ENCODE measurements at regions not wholly inside any gene's neighbourhood (a gene's known extent, or its start where the extent isn't known, plus 50 kb on each side); places are given as distances from the start of the nearest gene placed in this dataset.
A peak's percentile ranks its signal among the peaks of the same experiment; 100 is the strongest.

DNA sequence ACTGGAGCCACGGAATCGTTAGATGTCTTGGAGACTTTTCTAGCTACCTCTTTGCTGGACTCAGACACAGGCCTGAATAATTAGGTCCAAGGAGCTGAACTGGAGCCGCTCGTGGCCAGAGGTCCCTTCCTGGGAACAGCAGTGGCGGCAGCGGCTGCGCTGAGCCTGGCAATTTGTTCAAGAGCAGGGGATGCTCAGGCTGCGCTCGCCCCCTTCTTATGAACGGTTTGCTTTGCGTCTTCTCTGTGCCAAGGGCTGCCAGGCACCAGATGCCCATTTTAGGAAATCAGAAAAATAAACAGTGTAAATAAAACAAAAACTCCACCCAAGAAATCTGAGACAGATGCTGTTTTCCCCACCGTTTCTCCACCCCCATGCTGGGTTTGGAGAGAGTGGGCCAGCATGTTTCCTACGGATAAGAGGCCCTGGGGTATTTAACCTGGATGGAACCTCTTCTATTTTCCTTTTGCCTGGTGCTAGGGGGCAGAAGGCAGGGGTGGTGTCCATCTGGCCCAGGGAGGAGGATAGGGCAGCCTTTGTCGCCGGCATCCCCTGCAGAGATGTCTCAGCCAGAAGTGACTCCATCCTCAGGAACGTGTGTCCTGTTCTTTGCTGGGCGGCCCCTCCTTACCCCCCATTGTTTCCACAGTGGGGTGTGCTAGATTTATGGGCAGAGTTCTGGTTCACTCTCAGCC is 163.4 kb downstream of the SEC14L1 start:
- Histone ChIP-seq H3K36me3 (ENCODE audit: control insufficient read depth, insufficient read depth, low read length, severe bottlenecking) (no peaks in the 10 kb centered on the region), H3K27me3 (replicated peaks; ENCODE audit: control insufficient read depth, insufficient read depth, low read length) (no peaks in the 10 kb centered on the region), H3K4me3 (ENCODE audit: low read length) (no peak overlapping the region), H3K9ac (ENCODE audit: low read length) (peak overlapping the region; percentile 65), H3K9me3 (ENCODE audit: control insufficient read depth, low read length) (peaks cover under 1% of the 10 kb centered on the region), H3K4me1 (ENCODE audit: control insufficient read depth, insufficient read depth, low read length) (peaks cover 31% of the 10 kb centered on the region)
- DNase-seq (ENCODE audit: low read depth) = peak; percentile 55

DNA sequence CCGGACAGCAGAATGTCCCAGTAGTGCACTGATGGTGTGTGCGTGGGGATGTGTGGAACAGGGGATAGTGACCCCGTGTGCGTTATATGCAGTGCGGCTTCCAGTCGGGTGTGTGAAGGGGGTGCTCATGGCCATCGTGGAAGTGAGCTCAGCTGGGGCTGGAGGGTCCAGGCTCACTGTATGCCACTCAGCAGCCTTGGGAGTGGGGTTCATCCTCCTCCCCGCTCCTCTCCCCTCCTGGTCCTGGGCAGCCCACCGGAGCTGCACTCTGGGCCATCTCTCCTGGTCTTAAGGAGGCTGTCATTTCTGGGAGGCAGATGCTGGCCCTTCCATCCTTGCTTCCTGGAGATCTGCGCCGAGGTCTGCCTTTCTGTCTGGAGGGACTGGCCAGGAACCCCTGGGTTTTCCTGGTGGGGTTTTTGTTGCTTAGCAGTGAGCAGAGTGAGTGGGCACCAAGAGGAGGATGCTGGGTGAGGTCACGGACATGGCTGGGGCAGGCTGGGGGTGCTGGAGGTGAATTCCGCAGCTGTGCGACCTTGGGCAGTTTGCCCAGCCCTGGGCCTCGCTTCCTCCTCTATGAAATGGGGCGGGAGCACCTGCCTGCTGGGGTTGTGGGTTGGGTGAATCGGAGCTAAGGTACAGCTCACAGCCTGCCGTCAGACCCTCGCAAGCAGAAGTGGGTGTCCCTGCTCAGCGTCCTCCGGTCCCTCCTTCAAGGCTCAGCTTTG is 164.1 kb downstream of the SEC14L1 start:
- H3K4me1 ChIP-seq (ENCODE audit: control insufficient read depth, insufficient read depth, low read length) = peaks cover 38% of the 10 kb centered on the region
- no peak overlapping the region for H3K4me3 ChIP-seq (ENCODE audit: low read length)
- no peaks in the 10 kb centered on the region for H3K27me3 ChIP-seq (replicated peaks; ENCODE audit: control insufficient read depth, insufficient read depth, low read length)
- no peak for DNase-seq (ENCODE audit: low read depth)
- H3K36me3 ChIP-seq (ENCODE audit: control insufficient read depth, insufficient read depth, low read length, severe bottlenecking) = no peaks in the 10 kb centered on the region
- no peaks in the 10 kb centered on the region for H3K9me3 ChIP-seq (ENCODE audit: control insufficient read depth, low read length)
- H3K9ac ChIP-seq (ENCODE audit: low read length) = peak overlapping the region; percentile 65

DNA sequence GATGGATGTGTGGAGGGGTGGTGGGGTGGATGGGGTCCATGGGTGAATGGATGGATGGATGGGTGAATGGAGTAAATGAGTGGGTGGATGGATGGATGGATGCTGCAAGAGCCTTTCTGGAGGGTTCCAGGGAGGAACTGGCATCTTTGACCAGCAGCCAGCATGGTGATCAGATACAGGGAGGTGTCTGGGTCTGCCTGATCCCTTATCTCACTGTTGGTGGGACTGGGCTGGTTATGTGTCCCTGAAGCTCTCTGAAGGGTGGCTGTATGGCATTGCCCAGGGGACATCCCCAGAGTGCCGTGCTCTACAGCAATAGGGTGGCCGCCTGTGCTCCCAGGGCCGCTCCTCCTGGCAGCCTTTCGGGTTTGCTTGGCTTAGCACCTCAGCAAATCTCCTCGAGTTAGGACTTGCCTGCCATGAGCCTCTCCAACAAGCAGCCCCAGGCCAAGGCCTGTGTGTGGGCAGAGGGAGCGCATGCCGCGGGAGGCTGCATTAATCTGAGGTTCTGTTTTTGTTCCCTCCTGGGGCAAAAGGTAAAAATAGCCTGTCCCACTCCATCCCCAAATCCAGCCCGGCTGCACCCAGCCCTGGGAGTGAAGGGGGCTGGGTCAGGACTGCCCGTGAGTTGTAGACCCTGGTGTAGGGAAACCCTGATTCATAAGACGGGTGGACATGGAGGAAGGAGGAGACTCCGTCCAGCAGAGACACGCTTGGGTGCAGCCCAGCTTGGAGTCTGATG is 165.4 kb downstream of the SEC14L1 start:
- Histone ChIP-seq H3K4me3 (ENCODE audit: low read length) (no peak overlapping the region), H3K4me1 (ENCODE audit: control insufficient read depth, insufficient read depth, low read length) (peaks cover 44% of the 10 kb centered on the region), H3K9ac (ENCODE audit: low read length) (no peak overlapping the region), H3K36me3 (ENCODE audit: control insufficient read depth, insufficient read depth, low read length, severe bottlenecking) (no peaks in the 10 kb centered on the region), H3K27me3 (replicated peaks; ENCODE audit: control insufficient read depth, insufficient read depth, low read length) (no peaks in the 10 kb centered on the region), H3K9me3 (ENCODE audit: control insufficient read depth, low read length) (no peaks in the 10 kb centered on the region)
- DNase-seq (ENCODE audit: low read depth) = no peak

DNA sequence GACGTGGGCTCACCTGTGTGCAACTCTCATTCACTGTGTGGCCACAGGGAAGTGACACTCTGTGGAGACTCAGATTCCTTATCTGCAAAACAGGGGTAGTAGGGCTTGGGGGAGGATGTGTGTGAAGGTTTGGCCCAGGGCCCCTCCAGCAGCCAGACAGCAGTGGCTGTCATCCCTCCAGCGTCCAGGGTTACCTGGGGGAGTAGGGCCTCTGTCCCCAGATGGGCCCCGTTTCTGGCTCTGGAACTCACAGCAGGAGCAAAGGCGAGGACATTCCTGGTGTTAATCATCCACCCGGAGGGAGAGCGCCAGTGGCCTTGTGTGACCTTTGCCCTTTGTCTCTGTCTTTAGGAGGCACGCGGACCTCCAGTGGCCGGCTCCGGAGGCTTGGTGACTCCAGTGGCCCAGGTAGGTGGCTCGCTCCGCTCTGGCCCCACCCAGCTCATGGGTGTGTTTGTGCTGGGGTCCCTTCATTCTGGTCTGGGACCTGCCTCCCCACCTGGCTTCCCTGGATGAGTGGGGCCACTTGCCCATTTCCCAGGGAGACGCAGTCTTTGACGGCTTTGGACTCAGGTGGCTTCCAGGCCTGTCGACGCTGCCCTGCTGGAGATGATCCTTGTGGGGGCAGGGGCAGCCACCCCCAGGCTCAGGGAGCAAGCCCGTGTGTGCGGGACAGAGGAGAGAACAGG is 166.2 kb downstream of the SEC14L1 start:
- peaks cover 44% of the 10 kb centered on the region for H3K4me1 ChIP-seq (ENCODE audit: control insufficient read depth, insufficient read depth, low read length)

DNA sequence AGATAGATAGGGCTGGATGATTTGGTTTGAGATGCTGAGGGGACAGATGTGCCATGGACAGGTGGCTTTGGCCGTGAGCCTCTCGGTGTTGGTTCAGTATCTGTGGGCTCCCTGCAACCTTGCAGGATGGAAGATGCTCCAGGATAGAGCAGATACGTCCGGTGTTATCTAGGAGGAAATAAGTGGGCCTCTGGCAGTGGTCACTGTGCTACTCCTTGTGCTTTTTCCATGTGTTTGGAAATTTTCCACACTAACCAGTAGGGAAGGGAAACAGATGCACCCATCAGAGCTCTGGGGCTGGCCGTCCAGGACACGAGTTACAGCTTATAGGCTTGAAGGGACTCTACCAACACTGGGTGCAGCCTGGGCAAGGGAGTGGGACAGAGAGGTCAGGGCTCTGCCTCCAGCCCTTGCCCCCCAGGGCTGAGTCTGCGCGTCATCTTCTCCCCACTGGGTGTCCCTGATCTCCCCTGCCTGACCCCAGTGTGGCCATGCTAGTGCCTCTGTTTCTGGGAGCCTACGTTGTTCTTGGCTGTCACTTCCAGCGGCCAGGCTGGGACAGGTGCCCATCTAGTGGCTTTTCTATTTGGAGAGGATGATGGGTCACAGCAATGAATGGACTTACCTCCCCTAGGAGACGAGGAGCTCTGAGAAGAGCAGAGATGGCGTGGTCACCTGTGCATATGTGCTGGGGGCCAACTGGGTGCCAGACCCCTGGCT is 166.9 kb downstream of the SEC14L1 start:
- Histone ChIP-seq H3K36me3 (ENCODE audit: control insufficient read depth, insufficient read depth, low read length, severe bottlenecking) (no peaks in the 10 kb centered on the region), H3K4me1 (ENCODE audit: control insufficient read depth, insufficient read depth, low read length) (peaks cover 45% of the 10 kb centered on the region), H3K27me3 (replicated peaks; ENCODE audit: control insufficient read depth, insufficient read depth, low read length) (no peaks in the 10 kb centered on the region), H3K9ac (ENCODE audit: low read length) (no peak overlapping the region), H3K9me3 (ENCODE audit: control insufficient read depth, low read length) (no peaks in the 10 kb centered on the region), H3K4me3 (ENCODE audit: low read length) (no peak overlapping the region)
- DNase-seq (ENCODE audit: low read depth) = no peak

More for the DNA sequence above, 166.2 kb downstream of the SEC14L1 start:
- no peaks in the 10 kb centered on the region for H3K36me3 ChIP-seq (ENCODE audit: control insufficient read depth, insufficient read depth, low read length, severe bottlenecking)
- H3K27me3 ChIP-seq (replicated peaks; ENCODE audit: control insufficient read depth, insufficient read depth, low read length) = no peaks in the 10 kb centered on the region
- H3K9ac ChIP-seq (ENCODE audit: low read length) = no peak overlapping the region
- H3K4me3 ChIP-seq (ENCODE audit: low read length) = no peak overlapping the region
- no peaks in the 10 kb centered on the region for H3K9me3 ChIP-seq (ENCODE audit: control insufficient read depth, low read length)
- DNase-seq (ENCODE audit: low read depth) = no peak

DNA sequence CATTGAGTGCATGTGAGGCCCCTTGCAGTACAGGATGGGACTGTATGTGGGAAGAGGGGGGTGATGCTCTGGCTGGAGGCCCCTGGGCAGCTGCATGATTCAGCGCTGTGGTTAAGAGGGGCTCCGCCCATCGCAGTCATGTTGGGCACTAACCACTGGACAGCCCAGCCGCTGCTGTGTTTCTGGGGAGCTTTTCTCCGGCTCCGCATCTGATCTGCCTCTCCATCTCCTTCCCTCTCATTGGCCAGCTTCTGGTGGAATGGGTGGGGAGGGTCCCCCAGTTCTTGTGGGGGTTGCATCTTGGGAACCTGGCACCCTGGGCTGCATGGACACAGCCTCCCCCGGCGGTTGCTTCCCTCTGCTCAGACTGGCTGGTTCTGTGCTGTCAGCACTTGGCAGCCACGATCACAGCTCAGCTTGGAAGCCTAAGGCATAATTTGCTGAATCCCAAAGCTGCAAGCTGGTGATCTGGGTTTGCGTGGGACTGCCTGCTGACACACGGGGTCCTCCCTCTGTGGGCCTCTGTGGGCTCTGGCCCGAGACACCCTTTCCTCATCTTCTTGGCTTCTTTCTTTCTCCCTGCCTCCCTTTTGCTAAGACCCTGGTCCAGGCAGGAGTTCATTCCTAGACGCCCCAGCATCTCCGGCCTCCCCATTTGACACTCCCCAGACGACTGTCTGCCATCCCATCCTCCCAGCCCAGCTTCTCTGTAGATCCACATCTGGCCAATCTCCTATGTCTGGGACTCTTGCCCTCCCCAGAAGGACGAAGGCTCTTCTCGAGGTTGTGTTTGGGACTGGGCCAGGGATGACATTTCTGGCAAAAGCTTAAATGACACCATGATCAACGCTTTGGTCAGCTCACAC is 168.3 kb downstream of the SEC14L1 start:
- no peaks in the 10 kb centered on the region for H3K27me3 ChIP-seq (replicated peaks; ENCODE audit: control insufficient read depth, insufficient read depth, low read length)
- H3K4me1 ChIP-seq (ENCODE audit: control insufficient read depth, insufficient read depth, low read length) = peaks cover 52% of the 10 kb centered on the region
- H3K9ac ChIP-seq (ENCODE audit: low read length) = peak overlapping the region; percentile 63
- peak; percentile 83 for DNase-seq (ENCODE audit: low read depth)
- no peaks in the 10 kb centered on the region for H3K36me3 ChIP-seq (ENCODE audit: control insufficient read depth, insufficient read depth, low read length, severe bottlenecking)
- peak overlapping the region; percentile 17 for H3K4me3 ChIP-seq (ENCODE audit: low read length)
- H3K9me3 ChIP-seq (ENCODE audit: control insufficient read depth, low read length) = no peaks in the 10 kb centered on the region

DNA sequence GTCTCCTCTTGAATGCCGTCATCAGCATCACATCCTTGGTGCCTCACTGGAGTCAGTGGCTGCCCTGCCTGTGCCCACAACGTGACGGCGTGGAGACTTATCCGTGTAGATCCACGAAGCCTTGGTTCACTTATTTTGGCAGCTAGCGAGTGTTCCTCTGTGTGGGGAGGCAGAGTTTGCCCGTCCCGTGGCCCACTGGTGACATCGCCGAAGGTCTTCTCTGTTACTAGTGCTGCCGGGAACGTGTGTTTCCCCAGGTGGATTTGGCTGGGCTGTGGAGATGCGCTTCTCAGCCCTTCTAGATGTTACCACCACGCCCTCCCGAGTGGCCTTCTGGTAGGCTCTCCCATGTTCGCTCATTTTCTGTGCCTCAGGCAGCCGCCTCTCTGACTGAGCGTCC is 169.6 kb downstream of the SEC14L1 start:
- Histone ChIP-seq H3K9me3 (ENCODE audit: control insufficient read depth, low read length) (no peaks in the 10 kb centered on the region), H3K27me3 (replicated peaks; ENCODE audit: control insufficient read depth, insufficient read depth, low read length) (no peaks in the 10 kb centered on the region), H3K4me1 (ENCODE audit: control insufficient read depth, insufficient read depth, low read length) (peaks cover 40% of the 10 kb centered on the region)

DNA sequence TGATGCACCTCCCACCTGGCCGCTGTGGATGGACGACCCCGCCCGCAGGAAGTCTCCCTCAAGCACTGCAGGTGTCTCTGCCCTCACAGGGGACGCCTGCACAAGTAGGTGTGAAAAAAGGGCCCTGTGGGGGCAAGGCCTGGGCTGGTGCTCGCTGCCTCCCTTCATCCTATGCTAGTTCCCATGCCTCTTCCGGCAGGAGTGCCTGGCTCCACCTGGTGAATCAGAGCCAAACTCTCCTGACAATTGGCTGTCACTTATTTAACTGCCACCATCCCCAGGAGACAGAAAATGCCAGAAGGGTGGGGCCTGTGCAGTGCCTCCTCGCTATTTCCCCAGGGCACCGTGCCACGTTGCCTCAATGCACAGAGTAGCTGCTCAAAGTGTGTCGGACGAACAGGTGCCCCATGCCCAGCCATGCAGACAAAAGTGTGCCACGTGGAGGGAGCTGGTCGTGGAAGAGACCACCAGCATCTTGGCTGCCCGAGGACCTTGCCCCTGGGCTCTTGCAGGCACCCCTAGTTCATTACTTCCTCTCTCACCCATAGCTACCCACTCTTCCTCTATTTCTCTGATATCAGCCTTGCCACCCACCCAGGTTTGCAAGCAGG is 170.7 kb downstream of the SEC14L1 start:
- Histone ChIP-seq H3K36me3 (ENCODE audit: control insufficient read depth, insufficient read depth, low read length, severe bottlenecking) (no peaks in the 10 kb centered on the region), H3K27me3 (replicated peaks; ENCODE audit: control insufficient read depth, insufficient read depth, low read length) (no peaks in the 10 kb centered on the region), H3K4me1 (ENCODE audit: control insufficient read depth, insufficient read depth, low read length) (peaks cover 50% of the 10 kb centered on the region), H3K9ac (ENCODE audit: low read length) (no peak overlapping the region), H3K4me3 (ENCODE audit: low read length) (no peak overlapping the region), H3K9me3 (ENCODE audit: control insufficient read depth, low read length) (no peaks in the 10 kb centered on the region)
- no peak for DNase-seq (ENCODE audit: low read depth)

More for the DNA sequence above, 169.6 kb downstream of the SEC14L1 start:
- Histone ChIP-seq H3K9ac (ENCODE audit: low read length) (no peak overlapping the region), H3K36me3 (ENCODE audit: control insufficient read depth, insufficient read depth, low read length, severe bottlenecking) (no peaks in the 10 kb centered on the region), H3K4me3 (ENCODE audit: low read length) (no peak overlapping the region)
- no peak for DNase-seq (ENCODE audit: low read depth)

DNA sequence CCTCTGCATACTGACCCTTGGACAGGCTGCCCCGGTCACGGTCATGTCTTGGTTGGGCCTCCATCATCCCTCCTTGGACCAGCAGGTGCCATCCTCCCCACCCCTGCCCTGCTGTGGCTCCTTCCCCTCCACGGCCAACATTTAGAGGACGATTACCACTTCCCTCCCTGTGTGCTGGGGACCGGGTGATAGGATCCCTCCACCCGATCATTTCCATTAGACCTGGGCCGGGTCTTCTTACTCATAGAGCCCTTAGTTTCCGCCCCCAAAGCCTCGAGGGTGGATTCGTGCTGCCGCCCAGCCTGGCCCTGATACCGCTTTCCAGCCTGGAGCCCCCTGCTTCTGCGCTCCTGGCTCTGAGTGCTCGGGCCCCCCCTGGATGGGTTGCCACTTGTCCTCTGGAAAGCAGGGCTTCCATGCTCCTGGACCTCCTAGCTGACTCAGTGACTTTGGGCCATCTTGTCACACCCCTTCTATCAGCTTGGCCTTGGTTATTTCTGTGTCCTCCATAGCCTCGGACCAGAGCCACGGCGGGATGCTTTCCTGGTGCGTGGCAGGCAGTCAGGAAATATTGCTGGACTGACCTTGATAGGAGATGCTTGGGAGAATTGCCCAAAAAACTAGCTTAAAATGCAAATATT is 171.4 kb downstream of the SEC14L1 start:
- Histone ChIP-seq H3K4me1 (ENCODE audit: control insufficient read depth, insufficient read depth, low read length) (peaks cover 57% of the 10 kb centered on the region), H3K36me3 (ENCODE audit: control insufficient read depth, insufficient read depth, low read length, severe bottlenecking) (no peaks in the 10 kb centered on the region), H3K4me3 (ENCODE audit: low read length) (no peak overlapping the region), H3K27me3 (replicated peaks; ENCODE audit: control insufficient read depth, insufficient read depth, low read length) (no peaks in the 10 kb centered on the region), H3K9me3 (ENCODE audit: control insufficient read depth, low read length) (no peaks in the 10 kb centered on the region), H3K9ac (ENCODE audit: low read length) (no peak overlapping the region)
- DNase-seq (ENCODE audit: low read depth) = no peak

Data from adipocyte (in vitro differentiated cells).